COLO668 (cell line): ENCODE measurements at regions not wholly inside any gene's neighbourhood (a gene's known extent, or its start where the extent isn't known, plus 50 kb on each side); places are given as distances from the start of the nearest gene placed in this dataset.

Experiments used
- DNase-seq: peaks from one replicate; lab custom pipeline; 2025; ENCODE audit not compliant: unreplicated experiment; lab: John Stamatoyannopoulos, UW

DNA sequence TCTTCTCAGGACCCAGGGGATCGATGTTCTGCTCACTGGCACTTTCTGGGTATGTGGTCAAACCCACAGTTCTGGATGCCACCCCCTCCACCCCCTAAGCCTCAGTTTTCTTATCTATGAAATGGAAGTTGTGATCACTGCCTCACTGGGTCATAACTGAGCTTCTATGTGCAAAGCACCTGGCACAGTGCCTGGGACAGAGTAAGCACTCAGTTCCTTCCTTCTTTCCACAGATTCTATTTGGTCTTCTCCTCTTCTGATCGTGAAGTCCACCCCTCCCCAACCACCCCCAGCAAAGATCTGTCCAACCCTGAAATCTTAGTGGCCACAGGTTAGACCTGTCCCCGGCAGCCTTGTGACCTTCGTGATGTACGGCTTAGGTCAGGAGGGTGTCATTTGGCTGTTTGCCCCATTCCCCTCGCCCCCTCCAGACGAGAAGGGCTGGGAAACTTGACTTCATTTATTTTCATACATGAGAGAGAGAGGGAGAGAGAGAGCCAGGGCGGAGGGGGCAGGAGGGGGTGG lies 181.4 kb downstream of the FGF18 start:
- DNase-seq = no peak

DNA sequence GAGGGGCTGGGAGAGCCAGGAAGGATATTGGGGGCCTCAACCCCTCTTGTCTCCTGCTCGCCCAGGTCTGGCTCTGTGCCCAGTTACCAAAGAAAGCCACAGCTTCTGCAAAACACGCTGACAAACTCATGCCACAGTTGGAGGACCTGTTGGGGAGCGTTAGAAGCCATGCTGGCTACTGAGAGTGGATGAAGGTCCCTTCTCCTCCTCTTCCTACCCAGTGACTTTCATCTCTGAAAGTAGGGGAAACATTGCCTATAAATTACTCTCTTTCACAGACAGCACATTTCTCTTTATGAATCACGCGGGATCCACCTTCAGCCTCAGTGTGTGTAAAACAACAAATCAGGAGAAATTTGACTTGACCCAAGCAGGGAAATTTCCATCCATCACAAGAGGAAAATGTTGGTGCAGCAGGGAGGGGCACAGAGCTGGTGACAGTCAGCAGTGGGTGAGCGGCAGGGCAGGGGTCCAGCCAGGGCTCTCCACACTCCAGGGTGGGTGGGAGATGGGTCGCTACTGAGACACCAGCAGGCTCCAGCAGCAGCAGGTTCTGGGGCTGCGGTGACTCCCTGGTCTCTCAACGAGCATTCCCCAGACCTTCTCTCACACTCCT lies 181.9 kb downstream of the FGF18 start:
- no peak for DNase-seq

DNA sequence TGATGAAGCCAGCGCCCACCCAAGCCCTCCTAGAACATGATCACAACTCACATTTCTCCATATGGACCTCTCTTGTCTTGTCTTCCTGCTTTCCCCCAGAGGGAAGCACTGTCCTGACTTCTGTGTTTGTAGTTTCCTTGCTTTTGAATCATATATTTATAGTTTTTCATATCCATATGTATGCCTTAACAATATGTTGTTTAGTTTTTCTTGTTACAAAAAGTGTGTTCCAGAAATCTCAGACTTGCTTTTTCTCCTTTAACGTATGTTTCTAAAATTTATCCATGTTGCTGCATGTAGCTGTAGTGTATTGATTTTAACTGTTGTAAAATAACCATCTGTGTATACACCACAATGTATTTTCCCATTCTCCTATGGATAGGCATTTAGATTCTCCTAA lies 182.0 kb upstream of the SMIM23 start:
- no peak for DNase-seq

DNA sequence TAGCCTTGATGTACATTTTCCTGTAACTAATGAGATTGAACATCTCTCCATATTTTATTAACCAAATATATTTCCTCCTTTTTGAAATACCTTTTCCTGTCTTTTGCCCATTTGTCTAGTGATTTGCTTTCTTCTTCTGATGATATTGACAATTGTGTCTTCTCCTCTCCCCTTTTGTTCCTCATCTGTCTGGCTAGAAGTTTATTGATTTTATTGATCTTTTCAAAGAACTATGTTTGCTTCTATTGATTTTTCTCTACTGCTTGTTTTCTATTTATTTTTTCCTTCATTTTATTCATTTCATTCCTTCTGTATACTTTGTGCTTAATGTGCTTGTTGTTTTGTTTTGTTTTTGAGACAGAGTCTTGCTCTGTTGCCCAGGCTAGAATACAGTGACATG lies 181.4 kb upstream of the SMIM23 start:
- DNase-seq = no peak

DNA sequence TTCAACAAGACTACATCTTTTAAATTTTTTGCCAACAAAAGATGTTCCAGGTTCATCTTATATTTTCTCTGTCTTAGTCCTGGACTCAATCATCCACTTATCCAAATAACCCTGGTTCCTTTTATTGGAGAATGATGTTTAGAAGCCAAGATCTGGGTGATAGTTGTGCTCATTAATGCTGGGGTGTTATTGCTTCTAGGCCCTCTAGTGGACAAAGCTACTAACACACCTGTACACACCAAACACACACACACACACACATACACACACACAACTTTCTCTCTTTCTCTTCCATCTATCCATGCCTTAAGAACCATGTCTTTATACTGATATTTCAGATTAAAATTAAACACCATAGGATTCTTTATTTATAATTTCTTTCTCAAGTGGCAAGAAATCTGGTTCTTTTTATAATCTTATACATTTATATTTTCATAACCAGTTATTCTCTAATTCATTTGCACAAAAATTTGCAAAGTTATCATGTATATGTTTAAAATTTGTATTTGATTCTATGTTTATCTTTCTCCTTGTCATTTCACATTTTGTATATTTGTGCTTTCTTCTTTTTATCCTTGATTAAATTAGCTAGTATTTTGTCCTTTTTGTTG lies 179.1 kb upstream of the SMIM23 start:
- DNase-seq = no peak

DNA sequence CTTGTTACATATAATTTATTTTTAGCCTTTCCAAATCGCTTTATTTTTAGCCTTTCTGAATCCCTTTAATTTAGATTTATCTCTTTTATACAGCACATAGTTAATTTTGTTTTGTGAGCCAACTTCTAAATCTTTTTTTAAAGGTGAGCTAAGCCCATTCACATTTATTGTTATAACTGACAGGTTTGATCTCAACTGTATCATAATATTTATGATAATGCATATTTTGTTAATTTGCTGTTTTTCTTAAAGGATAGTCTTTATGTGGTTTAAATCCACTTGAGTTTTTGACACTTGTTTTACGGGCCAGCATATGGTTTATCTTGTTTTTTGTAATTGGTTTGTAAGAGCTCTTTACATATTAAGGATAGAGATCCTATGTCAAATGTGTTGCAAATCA lies 177.8 kb upstream of the SMIM23 start:
- DNase-seq = no peak

DNA sequence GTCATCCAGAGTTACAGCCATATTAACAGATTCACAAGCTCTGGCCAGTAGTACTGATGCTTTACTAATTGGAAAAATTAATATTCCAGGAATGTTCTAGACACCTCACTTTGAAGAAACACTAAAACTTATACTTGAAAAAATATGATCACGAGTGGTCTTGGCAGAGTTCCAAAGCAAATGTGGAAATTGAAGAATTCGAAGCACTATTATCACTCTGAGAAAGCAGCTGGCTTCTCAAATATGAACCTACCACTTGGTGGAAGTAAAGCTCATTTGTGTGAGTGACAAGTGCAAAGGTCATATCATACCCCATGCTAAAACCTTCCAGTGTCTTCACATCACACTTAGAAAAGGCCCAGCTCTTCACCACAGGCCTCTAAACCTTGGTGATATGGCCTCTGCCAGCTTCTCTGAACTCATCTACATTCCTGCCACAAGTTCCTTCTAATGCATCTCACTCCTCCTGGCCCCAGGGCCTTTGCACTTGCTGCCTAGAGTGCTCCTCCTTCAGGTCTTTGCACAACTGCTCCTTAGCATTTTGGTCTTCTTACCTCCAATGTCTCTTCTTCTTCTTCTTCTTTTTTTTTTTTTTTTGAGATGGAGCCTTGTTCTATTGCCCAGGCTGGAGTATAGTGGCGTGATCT lies 175.7 kb upstream of the SMIM23 start:
- DNase-seq = no peak

DNA sequence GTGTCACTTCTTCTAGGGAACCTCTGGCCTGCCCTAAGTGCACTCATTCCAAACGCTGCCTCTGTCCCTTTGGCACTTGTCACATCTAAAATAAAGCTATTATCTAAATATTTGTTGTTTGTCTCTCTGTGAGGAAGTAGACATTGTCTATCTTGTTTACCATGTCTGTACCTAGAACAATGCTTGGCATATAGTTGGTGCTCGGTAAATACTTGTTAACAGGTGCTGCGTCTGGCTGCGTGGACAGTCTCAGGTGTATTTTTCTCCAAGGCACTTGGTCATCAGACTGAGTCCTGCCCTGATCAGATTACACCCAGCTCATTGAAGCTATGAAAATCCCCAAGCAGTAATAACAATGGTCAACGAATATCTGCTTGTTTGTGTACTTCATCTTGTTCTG lies 174.9 kb upstream of the SMIM23 start:
- DNase-seq = peak; percentile 65

DNA sequence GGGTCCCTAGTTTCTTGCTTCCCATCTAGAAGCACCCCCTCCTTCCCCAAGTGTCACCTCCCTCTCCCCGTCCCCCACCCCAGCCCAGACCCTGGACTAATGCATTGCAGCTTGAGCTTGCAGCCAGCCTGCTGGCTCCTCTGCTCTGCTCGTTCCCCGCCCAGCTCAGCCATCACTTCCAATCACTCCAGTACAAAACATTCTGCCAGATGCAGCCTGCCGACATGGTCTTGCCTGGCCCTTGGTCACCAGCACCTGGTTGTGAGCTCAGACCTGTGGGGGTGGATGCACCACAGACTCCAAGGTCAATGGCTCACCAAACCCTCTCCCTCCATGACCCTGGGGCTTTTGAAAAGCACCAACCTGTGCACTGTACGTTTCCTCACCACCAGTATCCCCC lies 172.9 kb upstream of the SMIM23 start:
- DNase-seq = no peak

DNA sequence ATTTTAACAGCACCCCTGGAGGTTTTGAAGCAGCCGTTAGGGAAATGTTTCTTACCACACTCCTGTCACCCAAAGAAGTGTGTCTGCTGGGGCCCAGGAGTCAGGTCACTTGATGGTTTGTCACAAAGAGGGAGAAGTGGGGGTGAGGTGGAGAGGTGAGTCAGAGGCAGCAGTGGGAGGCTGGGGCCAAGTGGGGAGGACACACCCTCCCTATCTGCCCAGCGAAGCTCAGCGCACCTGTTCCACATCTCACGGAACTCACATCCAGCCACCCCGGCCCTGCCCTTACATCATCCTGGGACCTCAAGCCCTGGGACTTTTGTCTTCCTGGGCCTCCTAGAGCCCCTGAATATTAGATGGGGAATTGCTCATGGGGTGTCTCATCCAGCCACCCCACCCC lies 171.1 kb upstream of the SMIM23 start:
- DNase-seq = peak; percentile 67

DNA sequence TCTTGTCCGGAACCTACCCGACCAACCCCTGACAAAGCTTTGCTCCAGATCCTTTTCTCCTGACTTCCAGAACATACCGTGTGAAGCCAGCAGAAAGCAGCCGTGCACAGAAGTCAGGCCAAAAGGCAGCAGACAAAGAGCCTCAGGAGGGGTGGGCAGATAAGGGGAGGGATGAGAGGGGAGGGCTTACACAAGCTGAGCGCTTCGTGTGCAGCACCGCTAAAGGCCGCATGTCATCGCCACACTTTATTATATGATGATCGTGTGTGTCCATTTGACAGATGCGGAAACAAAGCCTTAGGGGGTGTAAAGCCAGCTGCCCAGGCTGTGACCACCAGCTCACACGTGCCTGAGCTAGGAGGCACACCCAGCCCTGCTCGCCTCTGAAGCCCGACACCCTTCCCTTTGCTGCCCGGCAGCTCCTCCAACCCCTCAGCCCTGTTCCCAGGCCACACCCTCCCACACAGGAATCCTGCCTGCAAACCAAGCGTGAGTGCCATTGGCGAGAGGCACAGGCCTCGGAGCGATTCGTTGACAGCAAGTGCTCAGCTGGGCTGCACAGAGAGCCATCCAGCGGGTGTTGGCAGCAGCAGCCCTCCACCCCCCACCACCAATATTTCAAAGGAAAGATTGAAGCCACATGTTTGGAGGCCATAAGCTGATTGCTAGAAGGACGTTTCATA lies 170.5 kb upstream of the SMIM23 start:
- peak; percentile 58 for DNase-seq

DNA sequence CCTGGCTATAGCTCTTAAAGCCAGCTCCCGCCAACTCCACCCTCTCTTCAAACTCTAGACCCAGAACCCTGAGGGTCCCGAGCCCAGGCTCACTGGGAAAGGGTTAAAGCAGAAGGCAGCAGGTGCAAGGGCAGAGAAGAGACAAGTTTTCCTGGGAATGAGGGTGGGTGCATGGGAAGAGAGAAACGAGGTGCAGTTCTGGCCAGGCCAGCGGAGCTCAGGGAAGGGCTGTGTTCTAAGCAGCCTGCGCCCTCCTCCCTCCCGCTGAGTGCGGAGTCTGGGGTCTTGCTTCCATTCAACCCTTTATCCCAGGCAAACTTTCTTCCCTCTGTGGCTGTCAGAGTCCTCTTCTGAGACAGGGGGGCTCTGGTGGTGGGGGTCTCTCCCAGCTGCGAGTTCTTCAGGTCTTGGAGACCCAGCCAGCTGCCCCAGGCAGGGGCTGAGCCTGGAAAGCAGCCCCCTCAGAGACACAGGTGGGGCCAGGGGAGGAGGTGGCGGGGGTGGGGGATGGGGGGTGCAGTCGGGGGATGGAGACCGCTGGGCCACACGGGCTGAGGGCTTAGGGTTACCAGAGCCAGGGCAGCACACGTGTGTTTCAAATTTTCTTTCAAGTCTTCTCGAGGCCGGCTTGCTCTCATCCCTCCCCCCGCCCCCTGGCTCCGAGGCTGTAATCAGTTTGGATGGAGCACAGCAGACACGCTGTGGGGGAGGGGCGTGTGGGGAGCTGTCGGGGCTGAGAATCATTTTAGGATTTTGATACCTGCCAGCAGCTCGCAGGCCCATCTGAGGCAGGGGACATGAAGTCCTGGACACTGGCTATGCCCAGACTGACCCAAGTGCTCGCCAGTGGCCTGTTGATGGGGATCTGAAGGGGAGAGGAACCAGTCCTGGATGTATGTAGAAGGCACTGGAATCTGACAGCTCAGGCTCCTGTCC lies 169.6 kb upstream of the SMIM23 start:
- DNase-seq = no peak

DNA sequence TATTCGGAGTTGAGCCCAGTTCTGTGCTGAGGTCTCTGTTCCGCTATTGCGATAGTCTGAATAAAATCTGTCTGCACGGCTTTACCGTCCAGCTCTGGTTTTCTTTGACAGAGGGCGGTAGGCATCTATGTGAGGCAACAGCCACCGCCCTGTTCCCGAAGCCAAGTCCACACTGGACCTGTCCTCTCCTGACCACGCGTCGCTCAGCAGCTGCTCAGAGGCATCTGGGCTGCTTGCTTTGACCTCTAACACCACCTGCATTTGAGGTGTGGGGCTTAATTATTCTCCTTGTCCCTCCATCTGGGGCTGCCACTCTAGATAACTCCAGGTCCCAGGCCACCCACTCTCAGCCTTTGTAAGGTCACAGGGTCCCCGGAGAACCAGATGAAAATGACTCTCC lies 168.4 kb upstream of the SMIM23 start:
- DNase-seq = no peak

DNA sequence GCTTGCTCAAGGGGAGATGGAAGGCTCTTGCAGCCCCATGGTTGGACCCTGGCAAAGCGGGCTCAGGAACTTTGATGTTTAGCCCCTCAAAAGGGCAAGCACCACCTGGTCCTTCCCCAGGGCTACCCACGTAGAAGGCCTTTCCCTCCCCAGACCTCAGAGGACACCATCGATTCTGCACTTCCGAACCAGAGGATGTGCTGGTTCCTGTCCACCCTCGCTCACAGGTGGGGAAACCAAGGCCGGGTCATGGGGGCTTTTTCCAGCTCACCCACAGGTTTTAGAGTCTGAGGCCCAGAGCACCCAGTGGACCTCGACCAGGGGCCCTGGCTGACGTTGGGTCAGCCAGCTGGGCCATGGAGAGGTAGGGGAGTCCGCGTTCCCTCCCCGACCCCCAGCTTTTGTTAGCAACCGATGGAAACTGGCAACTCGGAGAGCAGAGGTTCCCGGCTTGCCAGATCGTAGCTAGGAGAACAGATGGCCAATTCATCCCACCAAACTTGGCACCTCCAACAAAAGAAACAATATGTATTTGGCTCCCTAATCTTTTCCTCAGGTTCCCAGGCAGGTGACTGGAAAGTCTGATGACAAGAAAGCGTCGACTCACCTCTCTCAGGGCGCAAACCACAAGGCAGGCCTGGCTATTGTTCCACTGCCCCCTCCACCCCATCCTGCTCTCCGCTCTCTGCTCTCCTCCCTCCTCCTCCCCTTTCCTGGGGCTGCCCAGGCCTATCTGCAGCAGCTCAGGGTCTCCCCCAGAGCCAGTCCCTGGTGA lies 167.6 kb upstream of the SMIM23 start:
- DNase-seq = no peak

DNA sequence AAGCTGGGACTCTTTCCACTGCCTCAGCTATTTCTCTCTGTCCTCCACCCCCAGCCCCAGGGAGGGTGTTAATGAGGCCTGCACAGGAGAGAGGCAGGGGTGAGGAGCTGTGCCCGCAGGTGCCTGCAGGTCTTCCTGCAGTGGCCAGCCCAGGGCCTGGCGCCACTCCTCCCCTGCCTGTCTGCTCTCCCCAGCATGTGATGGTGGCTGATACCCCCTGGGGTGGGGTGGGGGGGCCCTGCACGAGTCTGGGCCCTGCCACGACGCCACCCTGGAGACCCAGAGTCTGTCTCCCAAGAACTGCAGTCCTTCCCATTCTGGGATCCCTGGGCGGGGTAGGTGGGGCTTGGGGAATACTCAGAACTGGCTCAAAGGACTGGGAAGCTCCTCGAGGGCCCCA lies 166.4 kb upstream of the SMIM23 start:
- DNase-seq = no peak

DNA sequence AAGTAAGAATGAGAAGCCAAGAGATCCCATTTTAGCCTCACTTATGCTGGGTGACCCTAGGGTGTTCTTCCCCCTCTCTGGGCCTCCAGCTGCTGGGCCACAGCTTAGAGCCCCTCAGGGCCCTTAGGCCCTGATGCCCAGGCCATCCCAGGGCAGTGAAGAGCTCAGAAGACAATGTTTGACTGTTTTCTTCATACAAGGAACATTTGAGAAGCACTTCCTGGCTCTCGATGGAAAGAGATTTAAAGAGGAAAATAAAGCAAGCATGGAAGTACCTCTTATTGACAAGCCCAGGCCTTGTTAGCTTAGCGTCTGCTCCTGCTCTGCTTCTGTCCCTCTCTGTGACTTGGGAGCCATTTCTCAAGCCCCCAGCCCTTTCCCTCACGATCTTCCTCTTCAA lies 165.9 kb upstream of the SMIM23 start:
- no peak for DNase-seq

DNA sequence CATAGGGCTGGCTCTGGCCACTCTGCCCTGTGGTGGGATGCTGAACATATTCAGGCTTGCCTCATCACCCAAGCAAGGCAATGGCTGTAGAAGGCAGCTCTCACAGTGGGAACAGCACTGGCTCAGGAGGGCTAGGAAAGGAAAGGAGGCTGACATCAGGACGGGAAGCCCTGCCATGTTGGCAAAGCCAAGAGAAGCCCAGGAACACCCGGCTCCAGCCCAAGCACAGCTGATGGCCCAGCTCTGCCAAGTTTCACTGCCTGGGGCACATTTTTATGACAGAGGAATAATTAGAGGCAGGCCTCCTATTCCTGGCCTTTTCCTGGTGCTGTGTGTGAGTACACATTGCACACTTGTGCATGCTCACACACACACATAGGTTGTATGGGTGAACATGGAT lies 163.6 kb upstream of the SMIM23 start:
- DNase-seq = peak; percentile 8

DNA sequence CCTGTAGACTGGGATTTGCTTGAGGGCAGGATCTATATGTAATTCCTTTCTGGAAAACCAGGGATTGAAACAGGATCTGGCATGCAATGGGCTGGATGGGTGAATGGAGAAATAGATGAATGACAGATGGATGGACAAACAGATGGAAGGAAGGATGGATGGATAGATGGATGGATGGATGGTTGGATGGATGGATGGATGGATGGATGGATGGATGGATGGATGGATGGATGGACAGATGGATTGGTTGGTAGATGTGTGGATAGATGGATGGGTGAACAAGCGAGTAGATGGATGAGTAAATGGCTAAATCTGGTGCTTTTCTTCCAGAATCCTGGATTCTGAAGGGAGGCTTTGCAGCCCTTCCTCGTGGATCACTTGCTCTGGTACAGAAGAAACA lies 162.5 kb upstream of the SMIM23 start:
- DNase-seq = no peak

DNA sequence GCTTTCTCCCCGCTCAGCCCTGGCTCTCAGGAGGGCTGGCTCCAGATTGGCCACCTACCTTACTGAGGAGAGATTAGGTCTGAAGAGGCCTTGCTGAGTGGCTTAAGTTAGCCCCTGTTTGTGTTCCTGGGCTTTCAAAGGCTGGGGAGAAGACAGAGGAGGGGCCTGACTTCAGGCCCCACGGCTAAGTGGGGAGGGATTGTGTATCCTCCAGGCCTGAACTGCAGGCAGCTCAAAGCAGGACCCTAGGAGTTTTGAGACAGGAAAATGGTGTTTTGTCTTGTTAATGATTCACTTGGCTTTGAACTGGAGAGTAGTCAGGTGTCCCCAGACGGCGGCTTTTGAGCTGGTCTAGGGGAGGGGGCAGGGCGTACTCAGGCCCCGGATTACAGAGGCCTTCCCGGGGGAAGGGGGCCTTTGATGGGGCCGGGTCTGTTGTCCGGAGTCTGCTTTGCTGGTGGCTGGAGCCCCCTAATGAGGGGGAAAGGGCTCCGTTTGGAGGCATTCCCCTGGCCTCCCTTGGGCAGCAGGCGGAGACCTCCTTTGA lies 162.0 kb upstream of the SMIM23 start:
- DNase-seq = peak; percentile 48

DNA sequence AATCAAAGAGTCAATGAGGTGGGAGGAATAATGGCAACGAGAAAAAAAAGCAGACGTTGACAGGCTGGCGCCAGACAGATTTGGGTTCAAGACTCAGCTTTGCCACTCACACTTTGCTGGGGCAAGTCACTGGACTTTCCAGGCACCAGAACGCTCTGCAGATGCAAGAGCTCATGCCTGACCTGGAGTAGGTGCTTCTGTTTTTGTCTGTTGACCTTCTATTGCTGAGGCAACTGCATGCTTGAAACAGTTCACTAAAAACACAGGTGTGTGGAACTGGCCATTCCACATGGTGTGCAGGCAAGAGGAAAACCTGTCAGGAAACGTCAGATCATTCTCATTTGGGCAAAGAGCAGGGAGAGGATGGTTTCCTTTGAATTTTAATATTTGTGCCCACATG lies 161.2 kb upstream of the SMIM23 start:
- peak; percentile 36 for DNase-seq
